HEK293 (cell line): ENCODE measurements at regions not wholly inside any gene's neighbourhood (a gene's known extent, or its start where the extent isn't known, plus 50 kb on each side); places are given as distances from the start of the nearest gene placed in this dataset.

Source experiments
- CTCF ChIA-PET: fragments of 350-600 bp; formaldehyde crosslinking; extraction: SDS; loops from one replicate; lab custom pipeline; 2021; ENCODE audit warnings: antibody characterized with exemption; lab: Yijun Ruan, JAX
- POLR2A ChIA-PET: fragments of 300-600 bp; formaldehyde crosslinking; extraction: SDS; loops from one replicate; lab custom pipeline; 2020; ENCODE audit warnings: antibody characterized with exemption, inconsistent platforms; lab: Yijun Ruan, JAX
- H3K27ac ChIP-seq: fragments of 200-500 bp; sonication (Bioruptor generic); 2 replicates; pipeline ENCODE4 v1.5.1; 2014; ENCODE audit warnings: low read depth, low read length, control low read depth, inconsistent platforms; ENCODE audit errors: extremely low read depth
- H3K36me3 ChIP-seq, 2 experiments: fragments of 200-500 bp in 1 of 2; sonication (Bioruptor generic) in 1 of 2; 1 replicate in 1 of 2; 2 replicates in 1 of 2; pipeline ENCODE4 v1.5.1; 2014 to 2017; ENCODE audit warnings: inconsistent platforms in 2 of 2, low read length in 2 of 2; ENCODE audit not compliant: control insufficient read depth in 2 of 2, insufficient read depth in 1 of 2
- H3K4me1 ChIP-seq: fragments of 200-500 bp; sonication (Bioruptor generic); 2 replicates; pipeline ENCODE4 v1.5.1; 2014; ENCODE audit warnings: mild to moderate bottlenecking, low read length, inconsistent platforms; ENCODE audit not compliant: control insufficient read depth, insufficient read depth
- H3K4me3 ChIP-seq: 2 replicates; pipeline ENCODE4 v1.5.1; 2011; ENCODE audit warnings: low read depth, mild to moderate bottlenecking, control low read depth, low read length, moderate library complexity
- H3K9me3 ChIP-seq: fragments of 200-500 bp; sonication (Bioruptor generic); 2 replicates; pipeline ENCODE4 v1.5.1; 2014; ENCODE audit warnings: low read depth, low read length, inconsistent platforms; ENCODE audit not compliant: control insufficient read depth, insufficient read depth
- BCL11B ChIP-seq: fragments of 450-650 bp; formaldehyde crosslinking; IDR thresholded peaks from 2 replicates; pipeline ENCODE4 v1.5.1; 2016; ENCODE audit warnings: low read depth, missing biosample characterization, missing genetic modification characterization
- HOXD13 ChIP-seq: sonication (generic); formaldehyde crosslinking; IDR thresholded peaks from 2 replicates; pipeline ENCODE4 v1.8.0; 2022; ENCODE audit warnings: missing genetic modification reagents, borderline replicate concordance
- KLF1 ChIP-seq: fragments of 450-650 bp; formaldehyde crosslinking; IDR thresholded peaks from 2 replicates; pipeline ENCODE4 v1.5.1; 2016; ENCODE audit warnings: missing biosample characterization, missing genetic modification characterization
- KLF16 ChIP-seq: fragments of 450-650 bp; formaldehyde crosslinking; IDR thresholded peaks from 2 replicates; pipeline ENCODE4 v1.5.1; 2017; ENCODE audit warnings: missing biosample characterization, missing genetic modification characterization
- RBAK ChIP-seq: fragments of 450-650 bp; formaldehyde crosslinking; IDR thresholded peaks from 2 replicates; pipeline ENCODE4 v1.5.1; 2016; ENCODE audit warnings: missing biosample characterization, missing genetic modification characterization
- ZFP3 ChIP-seq: fragments of 450-650 bp; formaldehyde crosslinking; IDR thresholded peaks from 2 replicates; pipeline ENCODE4 v1.5.1; 2016; ENCODE audit warnings: low read depth, missing biosample characterization, missing genetic modification characterization
- ZNF16 ChIP-seq: fragments of 450-650 bp; formaldehyde crosslinking; IDR thresholded peaks from 2 replicates; pipeline ENCODE4 v1.5.1; 2016; ENCODE audit warnings: low read depth, missing biosample characterization, missing genetic modification characterization
- ZNF174 ChIP-seq: fragments of 450-650 bp; formaldehyde crosslinking; IDR thresholded peaks from 2 replicates; pipeline ENCODE4 v1.5.0; 2017; ENCODE audit warnings: missing biosample characterization, mild to moderate bottlenecking, missing genetic modification characterization
- ZNF274 ChIP-seq, 2 experiments: fragments of 200-500 bp in 1 of 2; fragments of 450-650 bp in 1 of 2; sonication (Bioruptor generic) in 1 of 2; formaldehyde crosslinking in 1 of 2; IDR thresholded peaks; 2 replicates each; pipeline versions ENCODE4 v1.5.1 to v1.6.1; 2014 to 2016; ENCODE audit warnings: borderline replicate concordance in 1 of 2, inconsistent platforms in 1 of 2, low read length in 1 of 2, missing biosample characterization in 1 of 2, missing genetic modification characterization in 1 of 2
- ZNF354C ChIP-seq: fragments of 450-650 bp; formaldehyde crosslinking; IDR thresholded peaks from 2 replicates; pipeline ENCODE4 v1.5.1; 2016; ENCODE audit warnings: missing biosample characterization, missing genetic modification characterization, low read depth, borderline replicate concordance
- ZNF548 ChIP-seq: fragments of 450-650 bp; formaldehyde crosslinking; IDR thresholded peaks from 2 replicates; pipeline ENCODE4 v1.5.1; 2016; ENCODE audit warnings: missing biosample characterization, missing genetic modification characterization
- ZNF549 ChIP-seq: fragments of 450-650 bp; IDR thresholded peaks from 2 replicates; pipeline ENCODE4 v1.5.1; 2018; ENCODE audit warnings: missing biosample characterization, missing genetic modification characterization, mild to moderate bottlenecking, inconsistent platforms, moderate library complexity
- ZNF623 ChIP-seq: fragments of 450-650 bp; formaldehyde crosslinking; IDR thresholded peaks from 2 replicates; pipeline ENCODE4 v1.5.1; 2016; ENCODE audit warnings: missing biosample characterization, missing genetic modification characterization
- ZNF664 ChIP-seq: fragments of 450-650 bp; formaldehyde crosslinking; IDR thresholded peaks from 2 replicates; pipeline ENCODE4 v1.5.1; 2016; ENCODE audit warnings: missing biosample characterization, missing genetic modification characterization
- ZNF76 ChIP-seq: fragments of 450-650 bp; formaldehyde crosslinking; IDR thresholded peaks from 2 replicates; pipeline ENCODE4; 2016; ENCODE audit warnings: low read depth, missing biosample characterization, missing genetic modification characterization, borderline replicate concordance
- ZNF777 ChIP-seq: fragments of 450-650 bp; formaldehyde crosslinking; IDR thresholded peaks from 2 replicates; pipeline ENCODE4 v1.5.1; 2017; ENCODE audit warnings: missing biosample characterization, missing genetic modification characterization, borderline replicate concordance
- TF ChIP-seq, protein P1 (sequence below): fragments of 450-650 bp; formaldehyde crosslinking; IDR thresholded peaks from 2 replicates; pipeline ENCODE4 v1.5.0; 2017; ENCODE audit warnings: missing biosample characterization, missing genetic modification characterization, borderline replicate concordance
- TF ChIP-seq, protein P2 (sequence below): fragments of 450-650 bp; formaldehyde crosslinking; IDR thresholded peaks from 2 replicates; pipeline ENCODE4 v1.5.1; 2016; ENCODE audit warnings: missing biosample characterization, missing genetic modification characterization
- TF ChIP-seq, protein P3 (sequence below): fragments of 450-650 bp; formaldehyde crosslinking; IDR thresholded peaks from 2 replicates; pipeline ENCODE4 v1.5.1; 2016; ENCODE audit warnings: missing biosample characterization, missing genetic modification characterization
- TF ChIP-seq, protein P4 (sequence below): fragments of 450-650 bp; formaldehyde crosslinking; IDR thresholded peaks from 2 replicates; pipeline ENCODE4 v1.5.1; 2017; ENCODE audit warnings: missing biosample characterization, missing genetic modification characterization

DNA sequence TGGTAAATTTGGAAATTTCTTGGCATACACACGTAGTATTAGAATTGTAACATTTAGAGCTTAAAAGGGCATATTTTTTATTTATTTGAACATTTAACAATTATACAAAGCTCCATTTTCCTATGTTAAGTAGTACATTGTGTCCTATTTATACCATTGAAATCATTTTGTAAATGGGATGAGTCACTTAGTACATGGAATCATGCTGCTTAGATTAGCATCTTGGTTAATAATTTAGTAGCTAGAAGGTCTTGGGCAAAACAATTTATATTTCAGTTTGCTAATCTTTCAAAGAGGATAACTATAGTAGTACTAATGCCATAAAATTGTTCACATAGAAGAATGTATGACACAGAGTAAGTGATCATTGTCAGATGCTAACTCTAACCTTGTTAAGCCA, 450.1 kb upstream of the LUZP2 start (continued):
- TF ChIP-seq ZNF777: no peak
- TF ChIP-seq ZNF548 (tag by site-specific recombination): no peak
- no peak for TF ChIP-seq RBAK
- no peak for TF ChIP-seq ZNF664 (tag by site-specific recombination)

DNA sequence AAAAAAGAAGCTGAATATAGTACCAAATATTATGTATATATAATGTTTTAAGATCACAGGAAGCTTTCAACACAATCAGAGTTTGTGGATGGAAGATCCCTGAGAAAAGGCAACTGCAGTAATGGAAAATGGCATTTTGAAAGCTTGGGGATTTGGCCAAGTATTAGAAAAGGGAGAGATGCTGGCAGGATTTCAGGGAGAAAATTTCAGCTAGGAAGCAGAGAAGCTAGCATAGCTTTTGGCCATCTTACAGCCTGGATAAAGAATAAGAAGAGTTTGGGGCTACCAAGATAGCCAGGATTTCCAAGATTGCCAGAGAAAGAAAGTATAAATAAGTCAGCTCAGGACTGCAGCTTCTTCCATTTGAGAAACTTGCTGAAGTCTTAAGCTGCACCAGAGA, 440.8 kb upstream of the LUZP2 start:
- Histone ChIP-seq H3K36me3 (no peaks in the 10 kb centered on the region), H3K27ac (no peak overlapping the region), H3K9me3 (no peaks in the 10 kb centered on the region), H3K4me1 (no peaks in the 10 kb centered on the region), H3K4me3 (no peak overlapping the region)
- CTCF ChIA-PET: interaction anchor here (0.6 kb wide), 1 partner anchor 519 kb away, joined by 3 read pairs; no protein-coding TSS in a partner anchor
- TF ChIP-seq ZNF76 (tag by site-specific recombination) (no peak), KLF1 (tag by site-specific recombination) (no peak), ZFP3 (tag by site-specific recombination) (no peak), ZNF174 (tag by site-specific recombination) (no peak)
- TF ChIP-seq, protein P1, sequence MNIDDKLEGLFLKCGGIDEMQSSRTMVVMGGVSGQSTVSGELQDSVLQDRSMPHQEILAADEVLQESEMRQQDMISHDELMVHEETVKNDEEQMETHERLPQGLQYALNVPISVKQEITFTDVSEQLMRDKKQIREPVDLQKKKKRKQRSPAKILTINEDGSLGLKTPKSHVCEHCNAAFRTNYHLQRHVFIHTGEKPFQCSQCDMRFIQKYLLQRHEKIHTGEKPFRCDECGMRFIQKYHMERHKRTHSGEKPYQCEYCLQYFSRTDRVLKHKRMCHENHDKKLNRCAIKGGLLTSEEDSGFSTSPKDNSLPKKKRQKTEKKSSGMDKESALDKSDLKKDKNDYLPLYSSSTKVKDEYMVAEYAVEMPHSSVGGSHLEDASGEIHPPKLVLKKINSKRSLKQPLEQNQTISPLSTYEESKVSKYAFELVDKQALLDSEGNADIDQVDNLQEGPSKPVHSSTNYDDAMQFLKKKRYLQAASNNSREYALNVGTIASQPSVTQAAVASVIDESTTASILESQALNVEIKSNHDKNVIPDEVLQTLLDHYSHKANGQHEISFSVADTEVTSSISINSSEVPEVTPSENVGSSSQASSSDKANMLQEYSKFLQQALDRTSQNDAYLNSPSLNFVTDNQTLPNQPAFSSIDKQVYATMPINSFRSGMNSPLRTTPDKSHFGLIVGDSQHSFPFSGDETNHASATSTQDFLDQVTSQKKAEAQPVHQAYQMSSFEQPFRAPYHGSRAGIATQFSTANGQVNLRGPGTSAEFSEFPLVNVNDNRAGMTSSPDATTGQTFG: no peak
- TF ChIP-seq, protein P2, sequence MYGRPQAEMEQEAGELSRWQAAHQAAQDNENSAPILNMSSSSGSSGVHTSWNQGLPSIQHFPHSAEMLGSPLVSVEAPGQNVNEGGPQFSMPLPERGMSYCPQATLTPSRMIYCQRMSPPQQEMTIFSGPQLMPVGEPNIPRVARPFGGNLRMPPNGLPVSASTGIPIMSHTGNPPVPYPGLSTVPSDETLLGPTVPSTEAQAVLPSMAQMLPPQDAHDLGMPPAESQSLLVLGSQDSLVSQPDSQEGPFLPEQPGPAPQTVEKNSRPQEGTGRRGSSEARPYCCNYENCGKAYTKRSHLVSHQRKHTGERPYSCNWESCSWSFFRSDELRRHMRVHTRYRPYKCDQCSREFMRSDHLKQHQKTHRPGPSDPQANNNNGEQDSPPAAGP (tag by site-specific recombination): no peak
- POLR2A ChIA-PET: no interaction called here

DNA sequence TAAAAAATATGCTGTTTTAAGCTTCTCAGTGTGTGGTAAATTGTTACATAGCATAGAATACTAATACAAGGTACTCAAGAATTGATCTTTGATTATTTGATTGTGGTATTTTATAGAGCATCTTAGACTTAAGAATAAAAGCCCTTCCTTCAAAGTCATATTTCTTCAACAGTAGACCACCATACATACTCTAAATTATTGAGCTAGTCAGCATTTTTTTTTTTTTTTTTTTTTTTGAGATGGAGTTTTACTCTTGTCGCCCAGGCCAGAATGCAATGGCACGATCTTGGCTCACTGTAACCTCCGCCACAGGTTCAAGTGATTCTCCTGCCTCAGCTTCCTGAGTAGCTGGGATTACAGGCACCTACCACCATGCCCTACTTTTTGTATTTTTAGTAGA, 436.7 kb upstream of the LUZP2 start:
- Histone ChIP-seq H3K36me3 (no peaks in the 10 kb centered on the region), H3K4me1 (no peaks in the 10 kb centered on the region), H3K4me3 (no peak overlapping the region), H3K9me3 (no peaks in the 10 kb centered on the region), H3K27ac (no peak overlapping the region)
- ChIA-PET CTCF (no interaction called here), POLR2A (no interaction called here)
- TF ChIP-seq ZNF354C (tag by site-specific recombination): no peak
- no peak for TF ChIP-seq ZNF16 (tag by site-specific recombination)
- TF ChIP-seq ZNF274 (IDR thresholded peaks at IDR 0.05; ENCODE audit: low read length): no peak
- TF ChIP-seq ZNF274 (tag by site-specific recombination; IDR thresholded peaks at IDR 0.05; ENCODE audit: borderline replicate concordance): no peak
- no peak for TF ChIP-seq ZNF549 (tag by site-specific recombination)
- no peak for TF ChIP-seq HOXD13
- TF ChIP-seq, protein P3, sequence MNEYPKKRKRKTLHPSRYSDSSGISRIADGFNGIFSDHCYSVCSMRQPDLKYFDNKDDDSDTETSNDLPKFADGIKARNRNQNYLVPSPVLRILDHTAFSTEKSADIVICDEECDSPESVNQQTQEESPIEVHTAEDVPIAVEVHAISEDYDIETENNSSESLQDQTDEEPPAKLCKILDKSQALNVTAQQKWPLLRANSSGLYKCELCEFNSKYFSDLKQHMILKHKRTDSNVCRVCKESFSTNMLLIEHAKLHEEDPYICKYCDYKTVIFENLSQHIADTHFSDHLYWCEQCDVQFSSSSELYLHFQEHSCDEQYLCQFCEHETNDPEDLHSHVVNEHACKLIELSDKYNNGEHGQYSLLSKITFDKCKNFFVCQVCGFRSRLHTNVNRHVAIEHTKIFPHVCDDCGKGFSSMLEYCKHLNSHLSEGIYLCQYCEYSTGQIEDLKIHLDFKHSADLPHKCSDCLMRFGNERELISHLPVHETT (tag by site-specific recombination): no peak
- TF ChIP-seq KLF16 (tag by site-specific recombination): no peak
- TF ChIP-seq, protein P4, sequence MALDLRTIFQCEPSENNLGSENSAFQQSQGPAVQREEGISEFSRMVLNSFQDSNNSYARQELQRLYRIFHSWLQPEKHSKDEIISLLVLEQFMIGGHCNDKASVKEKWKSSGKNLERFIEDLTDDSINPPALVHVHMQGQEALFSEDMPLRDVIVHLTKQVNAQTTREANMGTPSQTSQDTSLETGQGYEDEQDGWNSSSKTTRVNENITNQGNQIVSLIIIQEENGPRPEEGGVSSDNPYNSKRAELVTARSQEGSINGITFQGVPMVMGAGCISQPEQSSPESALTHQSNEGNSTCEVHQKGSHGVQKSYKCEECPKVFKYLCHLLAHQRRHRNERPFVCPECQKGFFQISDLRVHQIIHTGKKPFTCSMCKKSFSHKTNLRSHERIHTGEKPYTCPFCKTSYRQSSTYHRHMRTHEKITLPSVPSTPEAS: no peak
- TF ChIP-seq ZNF623 (tag by site-specific recombination): no peak
- TF ChIP-seq BCL11B (tag by site-specific recombination): no peak
